NOMO-1 treated with DMSO at 0.1 percent for 48 hours (cell line): ENCODE measurements at regions not wholly inside any gene's neighbourhood (a gene's known extent, or its start where the extent isn't known, plus 50 kb on each side); places are given as distances from the start of the nearest gene placed in this dataset.

Experiments used
- DNase-seq: peaks from one replicate; lab custom pipeline; 2025; ENCODE audit not compliant: unreplicated experiment; lab: John Stamatoyannopoulos, UW

GRCh38 chr14:71321574-71322315 lies 414.5 kb downstream of the PCNX1 start:
- no peak for DNase-seq

GRCh38 chr14:71322655-71323250 lies 415.5 kb downstream of the PCNX1 start:
- peak; percentile 57 for DNase-seq

DNA sequence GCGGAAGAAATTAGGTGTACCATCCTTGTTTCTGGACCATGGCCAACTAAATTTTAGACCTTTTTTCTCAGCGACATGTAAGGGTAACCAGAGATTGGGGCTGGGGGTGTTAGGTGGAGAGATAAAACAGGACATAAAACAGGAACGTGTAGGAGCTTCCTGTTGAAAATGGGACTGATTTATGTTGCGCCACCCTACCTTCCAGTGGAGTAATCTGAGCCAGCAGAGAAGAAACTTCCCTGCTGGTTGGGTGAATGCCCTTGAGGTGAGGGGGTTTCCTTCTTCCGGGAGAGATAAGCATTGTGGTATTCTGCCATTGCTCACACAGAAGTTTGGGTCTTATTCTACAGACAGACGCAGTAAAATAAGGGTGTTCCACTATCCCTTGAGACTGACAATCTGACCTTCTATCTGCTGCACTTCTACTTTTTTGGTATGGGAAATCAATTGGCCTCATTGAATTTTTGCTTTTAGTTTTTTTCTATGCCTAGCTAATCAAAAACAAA lies 417.6 kb downstream of the PCNX1 start:
- DNase-seq: peak; percentile 30

GRCh38 chr14:71327691-71328090 lies 420.4 kb downstream of the PCNX1 start:
- DNase-seq: no peak

DNA sequence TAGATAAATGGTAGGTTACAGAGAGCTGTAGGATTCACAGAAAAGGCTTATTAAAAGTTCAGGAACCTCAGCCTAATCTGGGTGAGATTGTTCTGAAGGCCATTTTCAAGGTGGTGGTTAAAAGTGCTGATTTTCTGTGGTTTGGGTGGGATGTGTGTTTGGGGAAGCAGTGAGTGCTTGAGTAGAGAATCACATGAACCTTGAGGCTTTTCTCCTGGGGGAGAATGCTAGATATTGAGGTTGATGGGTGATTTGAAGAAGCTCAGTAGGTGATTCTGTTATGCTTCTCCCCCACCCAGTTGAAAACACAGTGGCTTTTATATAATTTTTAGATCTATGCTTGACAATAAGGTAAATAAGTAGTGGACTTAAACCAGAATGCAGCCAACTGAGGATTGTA lies 420.9 kb downstream of the PCNX1 start:
- no peak for DNase-seq

DNA sequence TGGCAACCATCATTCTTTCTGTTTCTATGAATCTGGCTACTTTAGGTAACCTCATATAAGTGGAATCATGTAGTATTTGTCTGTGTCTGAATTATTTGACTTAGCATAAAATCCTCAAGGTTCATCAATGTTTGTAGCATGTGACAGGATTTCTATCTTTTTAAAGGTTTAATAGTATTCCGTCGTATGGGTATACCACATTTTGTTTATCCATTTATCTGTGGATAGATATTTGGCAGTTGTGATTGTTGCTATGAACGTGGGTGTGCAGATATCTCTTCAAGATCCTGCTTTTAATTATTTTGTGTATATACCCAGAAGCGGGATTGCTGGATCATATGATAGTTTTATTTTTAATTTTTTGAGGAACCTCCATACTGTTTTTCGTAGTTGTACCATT lies 421.7 kb downstream of the PCNX1 start:
- DNase-seq: no peak

GRCh38 chr14:71331403-71331802 lies 424.1 kb downstream of the PCNX1 start:
- DNase-seq: no peak

DNA sequence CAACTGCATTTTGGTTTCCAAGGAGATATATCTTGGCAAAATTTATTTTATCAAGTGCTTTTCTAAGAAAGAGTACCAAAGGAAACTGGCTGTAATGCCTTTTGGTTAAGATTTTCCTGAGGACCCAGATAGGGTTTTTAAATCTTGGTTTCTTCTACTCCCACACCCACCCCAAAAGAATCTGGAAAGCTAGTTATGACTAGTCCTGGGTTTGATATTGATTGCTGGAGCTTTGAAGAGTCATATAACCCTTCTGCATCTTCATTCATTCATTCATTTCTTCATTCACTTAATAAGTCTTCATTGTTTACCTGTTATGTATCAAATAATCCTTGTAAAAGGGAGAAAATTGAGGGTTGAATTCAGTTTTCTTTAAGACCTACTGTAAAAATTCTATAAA lies 425.2 kb downstream of the PCNX1 start:
- no peak for DNase-seq

DNA sequence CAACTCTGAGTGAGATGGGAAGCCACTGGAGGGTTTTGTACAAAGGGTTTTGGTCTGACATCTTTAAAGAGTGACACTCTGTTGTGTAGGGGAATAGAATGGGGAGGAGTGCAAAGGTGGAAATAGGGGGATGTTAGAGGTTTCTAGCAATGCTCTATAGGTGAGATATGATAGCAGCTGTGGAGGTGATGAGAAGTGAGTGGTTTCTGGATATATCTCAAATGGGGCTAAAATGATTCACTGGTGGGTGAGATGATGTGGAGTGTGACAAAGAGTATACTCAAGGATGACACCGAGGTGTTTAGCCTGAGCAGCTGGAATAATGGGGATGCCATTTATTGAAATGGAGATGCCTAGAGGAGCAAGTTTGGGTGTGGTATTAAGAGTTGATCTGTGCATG lies 426.4 kb downstream of the PCNX1 start:
- no peak for DNase-seq

DNA sequence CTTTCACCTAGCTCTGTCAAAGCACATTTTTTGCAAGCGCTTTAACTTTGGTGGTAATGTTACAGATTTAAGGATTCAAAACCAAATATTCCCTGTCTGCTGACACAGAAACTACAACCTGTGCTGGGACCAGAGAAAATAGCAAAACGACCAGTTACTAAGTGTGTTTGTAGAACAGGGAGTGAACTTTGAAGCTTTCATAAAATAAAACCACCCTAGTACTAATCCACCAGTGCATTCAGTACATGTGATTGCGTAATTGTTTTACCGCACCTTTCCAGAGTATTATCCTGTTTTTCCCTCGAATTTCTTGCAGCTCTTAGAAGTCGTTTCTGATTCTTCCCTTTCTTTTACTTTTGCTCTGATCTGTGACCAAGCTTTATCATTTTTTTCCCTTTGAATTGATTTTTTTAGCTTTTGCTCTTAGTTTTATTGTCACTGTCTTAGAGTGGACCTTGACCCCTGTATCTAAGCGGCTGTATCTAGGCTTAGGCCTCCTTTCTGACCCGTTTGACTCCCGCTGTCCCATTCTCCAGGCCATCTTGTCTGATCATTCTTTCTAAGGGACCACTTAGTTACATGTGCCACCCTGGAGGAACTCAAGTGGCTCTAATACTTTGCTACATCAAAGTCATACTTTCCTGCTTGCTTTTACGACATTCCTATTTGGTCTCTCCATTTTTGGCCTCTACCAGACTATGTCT lies 429.4 kb downstream of the PCNX1 start:
- no peak for DNase-seq

GRCh38 chr14:71338153-71338552 lies 430.9 kb downstream of the PCNX1 start:
- DNase-seq: no peak

DNA sequence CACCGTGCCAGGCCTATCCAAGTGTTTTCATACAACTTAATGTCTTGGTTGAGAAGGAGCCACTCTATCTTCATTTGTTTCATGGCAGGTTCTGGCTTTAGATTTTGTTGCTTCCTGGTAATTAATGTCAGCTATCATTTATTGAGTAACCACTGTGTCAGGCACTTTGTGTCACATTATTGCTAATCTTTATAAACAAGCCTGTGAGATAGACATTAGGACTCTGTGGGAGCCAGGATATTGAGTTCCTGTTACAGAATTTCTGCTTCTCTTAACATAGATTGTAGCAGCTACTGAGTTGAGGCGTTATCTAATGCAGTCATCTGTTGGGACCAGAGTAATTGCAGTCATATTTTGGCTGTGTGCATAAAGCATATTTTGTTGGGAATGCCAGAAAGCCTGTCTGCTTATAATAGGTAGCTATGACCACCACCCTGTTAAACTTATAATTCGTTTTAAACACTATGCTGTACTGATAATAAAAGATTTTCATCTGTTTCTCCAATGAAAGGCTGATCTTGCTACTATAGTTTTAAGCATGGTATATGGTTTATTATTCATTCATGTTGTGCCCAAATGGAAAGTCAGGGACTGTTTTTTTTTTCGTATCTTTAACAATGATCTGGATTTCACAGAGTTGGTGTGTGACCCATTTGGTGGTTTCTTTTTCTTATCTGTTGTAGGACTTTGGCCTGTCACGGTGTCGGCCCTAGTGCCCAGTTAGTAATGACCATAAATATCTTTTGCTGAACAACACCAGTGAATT lies 432.6 kb downstream of the PCNX1 start:
- DNase-seq: no peak

GRCh38 chr14:71341156-71341555 lies 433.9 kb downstream of the PCNX1 start:
- DNase-seq: peak; percentile 75

DNA sequence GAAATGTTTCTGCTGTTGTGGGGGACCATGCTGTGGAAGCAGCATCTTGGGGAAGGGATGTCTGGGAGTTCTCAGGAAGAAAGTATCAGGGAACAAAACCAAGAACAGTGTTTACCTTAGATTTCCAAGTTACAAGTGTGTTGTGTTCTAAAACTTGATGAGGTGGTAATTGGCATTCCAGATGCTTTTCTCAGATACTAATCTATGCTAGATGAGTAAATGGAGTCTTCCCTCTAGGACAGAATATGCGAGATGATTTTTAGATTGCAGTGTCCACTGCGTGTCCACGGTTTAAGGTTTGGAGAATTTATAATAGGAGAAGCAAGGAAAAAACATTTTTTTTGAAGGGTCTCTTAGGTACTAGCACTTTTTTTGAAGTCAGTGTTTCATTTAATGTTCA lies 436.5 kb downstream of the PCNX1 start:
- DNase-seq: no peak

DNA sequence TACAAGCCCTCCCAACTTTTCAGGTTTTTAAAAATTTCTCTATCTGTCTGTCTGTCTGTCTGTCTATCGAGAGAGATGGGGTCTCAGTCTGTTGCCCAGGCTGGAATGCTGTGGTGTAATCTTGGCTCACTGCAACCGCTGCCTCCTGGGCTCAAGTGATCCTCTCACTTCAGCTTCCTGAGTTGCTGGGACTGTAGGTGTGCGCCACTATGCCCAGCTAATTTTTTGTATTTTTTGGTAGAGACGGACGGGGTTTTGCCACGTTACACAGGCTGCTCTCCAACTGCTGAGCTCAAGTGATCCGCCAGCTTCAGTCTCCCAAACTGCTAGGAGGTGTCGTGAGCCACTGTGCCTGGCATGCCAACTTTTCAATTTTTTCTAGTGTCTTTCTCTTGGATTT lies 437.2 kb downstream of the PCNX1 start:
- no peak for DNase-seq

DNA sequence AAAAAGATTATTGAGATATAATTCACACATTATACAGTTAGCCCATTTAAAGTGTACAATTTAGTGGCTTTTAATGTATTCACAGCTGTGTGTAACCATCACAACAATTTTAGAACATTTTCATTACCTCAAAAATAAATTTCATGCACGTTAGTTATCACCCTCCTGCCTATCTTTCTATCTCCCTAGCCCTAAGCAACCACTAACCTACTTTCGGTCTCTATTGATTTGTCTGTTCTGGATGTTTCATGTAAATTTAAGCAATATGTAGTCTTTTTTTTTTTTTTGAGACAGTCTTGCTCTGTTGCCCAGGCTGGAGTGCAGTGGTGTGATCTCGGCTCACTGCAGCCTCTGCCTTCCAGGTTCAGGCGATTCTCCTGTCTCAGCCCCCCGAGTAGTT lies 439.4 kb downstream of the PCNX1 start:
- no peak for DNase-seq

GRCh38 chr14:71348394-71348793 lies 441.1 kb downstream of the PCNX1 start:
- DNase-seq: no peak

- no peak for DNase-seq
These were observed 441.6 kb downstream of the PCNX1 start for GRCh38 chr14:71348817-71349216.

DNA sequence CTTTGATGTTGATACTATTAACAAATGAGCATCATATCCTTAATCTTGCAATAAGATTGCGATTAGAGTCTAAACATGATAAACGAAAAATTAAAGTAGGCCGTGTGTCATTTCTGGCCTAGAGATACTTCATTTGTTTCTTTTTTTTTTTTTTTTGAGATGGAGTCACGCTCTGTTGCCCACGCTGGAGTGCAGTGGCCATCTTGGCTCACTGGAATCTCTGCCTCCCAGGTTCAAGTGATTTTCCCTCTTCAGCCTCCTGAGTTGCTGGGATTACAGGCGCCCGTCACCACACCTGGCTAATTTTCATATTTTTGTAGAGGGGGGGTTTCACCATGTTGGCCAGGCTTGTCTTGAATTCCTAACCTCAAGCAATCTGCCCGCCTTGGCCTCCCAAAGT lies 446.9 kb downstream of the PCNX1 start:
- no peak for DNase-seq

- no peak for DNase-seq
These were observed 447.5 kb downstream of the PCNX1 start for GRCh38 chr14:71354801-71355200.
